Type B pancreatic cell (in vitro differentiated cells): ENCODE measurements at regions not wholly inside any gene's neighbourhood (a gene's known extent, or its start where the extent isn't known, plus 50 kb on each side); places are given as distances from the start of the nearest gene placed in this dataset.
"Not testable (repeated sequence)": the region's sequence is repeated elsewhere in the genome, so short reads cannot be mapped to it uniquely, and the experiment has no call there.

Source experiments
- DNase-seq: peaks from one replicate; pipeline ENCODE4 v3.0.0; 2021; ENCODE audit warnings: mixed read lengths; ENCODE audit not compliant: unreplicated experiment; ENCODE audit errors: extremely low spot score
- H3K27ac Mint-ChIP-seq: 2 replicates; pipeline ENCODE4 v1.8.0; 2021; ENCODE audit warnings: mild to moderate bottlenecking, mixed read lengths
- H3K27me3 Mint-ChIP-seq: 2 replicates; pipeline ENCODE4 v1.8.0; 2021; ENCODE audit warnings: mixed read lengths
- H3K36me3 Mint-ChIP-seq: 2 replicates; pipeline ENCODE4 v1.8.0; 2021; ENCODE audit warnings: mixed read lengths
- H3K4me1 Mint-ChIP-seq: one replicate; pipeline ENCODE4 v1.8.0; 2021; ENCODE audit warnings: mixed read lengths; ENCODE audit not compliant: unreplicated experiment
- H3K4me3 Mint-ChIP-seq: 2 replicates; pipeline ENCODE4 v1.8.0; 2021; ENCODE audit warnings: mild to moderate bottlenecking, mixed read lengths
- H3K9me3 Mint-ChIP-seq: 2 replicates; pipeline ENCODE4 v1.8.0; 2021; ENCODE audit warnings: mixed read lengths
- CTCF ChIP-seq: fragments of 200-600 bp; sonication (generic); conservative IDR thresholded peaks from 2 replicates; pipeline ENCODE4 v1.5.0; 2021; ENCODE audit warnings: antibody characterized with exemption, mild to moderate bottlenecking

GRCh38 chr5:85647349-85648127 lies 970.2 kb upstream of the COX7C start:
- H3K9me3 Mint-ChIP-seq: no peaks in the 10 kb centered on the region
- no peaks in the 10 kb centered on the region for H3K4me1 Mint-ChIP-seq
- DNase-seq: no peak
- no peak for TF ChIP-seq CTCF
- no peak overlapping the region for H3K27ac Mint-ChIP-seq
- H3K36me3 Mint-ChIP-seq: no peaks in the 10 kb centered on the region
- H3K4me3 Mint-ChIP-seq: no peak overlapping the region
- H3K27me3 Mint-ChIP-seq: no peaks in the 10 kb centered on the region

GRCh38 chr5:85648495-85648894 lies 969.2 kb upstream of the COX7C start:
- TF ChIP-seq CTCF: no peak
- no peak for DNase-seq
- H3K4me1 Mint-ChIP-seq: no peaks in the 10 kb centered on the region
- no peaks in the 10 kb centered on the region for H3K36me3 Mint-ChIP-seq
- no peaks in the 10 kb centered on the region for H3K9me3 Mint-ChIP-seq
- no peak overlapping the region for H3K4me3 Mint-ChIP-seq
- H3K27me3 Mint-ChIP-seq: no peaks in the 10 kb centered on the region
- no peak overlapping the region for H3K27ac Mint-ChIP-seq

- no peak for DNase-seq
- Mint-ChIP-seq H3K9me3 (peaks cover 5% of the 10 kb centered on the region), H3K4me1 (no peaks in the 10 kb centered on the region), H3K27me3 (no peaks in the 10 kb centered on the region), H3K4me3 (no peak overlapping the region), H3K36me3 (no peaks in the 10 kb centered on the region), H3K27ac (no peak overlapping the region)
- TF ChIP-seq CTCF: no peak
Observed at GRCh38 chr5:85651731-85652130, 966.0 kb upstream of the COX7C start.

GRCh38 chr5:85654144-85654543 lies 963.6 kb upstream of the COX7C start:
- H3K27ac Mint-ChIP-seq, H3K36me3 Mint-ChIP-seq, H3K27me3 Mint-ChIP-seq, DNase-seq, H3K4me3 Mint-ChIP-seq, H3K4me1 Mint-ChIP-seq, H3K9me3 Mint-ChIP-seq: not testable (repeated sequence)

GRCh38 chr5:85656050-85656449 lies 961.7 kb upstream of the COX7C start:
- DNase-seq: no peak
- Mint-ChIP-seq H3K36me3 (no peaks in the 10 kb centered on the region), H3K27me3 (no peaks in the 10 kb centered on the region), H3K4me1 (no peaks in the 10 kb centered on the region), H3K9me3 (peaks cover 5% of the 10 kb centered on the region), H3K27ac (no peak overlapping the region), H3K4me3 (no peak overlapping the region)
- TF ChIP-seq CTCF: no peak

- H3K4me1 Mint-ChIP-seq, H3K27ac Mint-ChIP-seq, H3K4me3 Mint-ChIP-seq, DNase-seq, H3K9me3 Mint-ChIP-seq, H3K27me3 Mint-ChIP-seq, H3K36me3 Mint-ChIP-seq: not testable (repeated sequence)
Observed at GRCh38 chr5:85657328-85657727, 960.4 kb upstream of the COX7C start.

GRCh38 chr5:85662969-85663707 lies 954.6 kb upstream of the COX7C start:
- H3K27ac Mint-ChIP-seq, H3K9me3 Mint-ChIP-seq, H3K4me1 Mint-ChIP-seq, H3K4me3 Mint-ChIP-seq, DNase-seq, H3K36me3 Mint-ChIP-seq, H3K27me3 Mint-ChIP-seq: not testable (repeated sequence)
